ENCODE measurements at regions not wholly inside any gene's neighbourhood (a gene's known extent, or its start where the extent isn't known, plus 50 kb on each side); places are given as distances from the start of the nearest gene placed in this dataset.

DNA sequence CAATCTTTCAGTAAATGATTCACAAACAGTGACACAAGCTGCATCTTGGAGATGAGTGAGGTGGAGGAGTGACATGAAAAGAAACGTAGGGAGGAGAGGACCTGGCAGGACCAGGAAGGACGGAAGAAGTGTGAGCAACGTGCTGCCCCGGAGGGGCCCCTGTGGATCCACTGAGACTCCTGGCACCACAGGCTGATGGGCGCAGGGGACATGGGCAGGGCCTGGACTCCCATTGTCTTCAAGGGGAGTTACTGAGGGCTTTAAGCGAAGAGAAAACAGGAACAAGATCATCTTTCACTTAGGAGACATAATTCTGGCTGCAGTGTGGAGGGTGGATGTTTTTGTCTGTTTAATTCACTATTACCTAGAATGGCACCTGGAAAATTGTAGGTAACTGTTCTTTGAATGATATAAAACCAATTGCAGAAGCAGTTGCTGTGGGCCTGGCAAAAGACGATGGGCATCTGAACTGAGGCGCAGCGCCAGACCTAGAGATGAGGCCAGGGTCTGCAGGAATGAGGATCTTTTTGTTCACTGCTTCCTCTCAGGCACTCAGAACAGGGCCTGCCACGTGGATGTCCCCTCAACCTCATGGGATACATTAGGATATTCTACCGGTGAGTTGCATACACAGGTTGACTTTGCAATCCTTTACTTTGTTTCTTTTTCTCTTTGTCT lies 156.4 kb downstream of the TMEM18 start:
- H3K9ac ChIP-seq (ENCODE audit: control insufficient read depth, insufficient read depth, low read length) = no peak overlapping the region
- H3K27ac ChIP-seq (ENCODE audit: control insufficient read depth, insufficient read depth) = no peak overlapping the region
- FAIRE-seq (no peak), DNase-seq (ENCODE audit: low read depth, low spot score) (no peak), ATAC-seq (no peak)
- no peaks in the 10 kb centered on the region for H3K9me3 ChIP-seq (replicated peaks; ENCODE audit: control insufficient read depth, insufficient read depth, low read length)
- H3K4me3 ChIP-seq = no peak overlapping the region
- no peaks in the 10 kb centered on the region for H3K4me1 ChIP-seq (ENCODE audit: control insufficient read depth, insufficient read depth, low read length)
- no peak overlapping the region for H2AFZ ChIP-seq (ENCODE audit: control insufficient read depth, low read depth, low read length)
- H3K4me2 ChIP-seq (ENCODE audit: control insufficient read depth, insufficient read depth) = no peak overlapping the region
- no TSS peak for BruUV-seq (replicated peaks)
- no peaks in the 10 kb centered on the region for H4K20me1 ChIP-seq (ENCODE audit: control insufficient read depth, insufficient read depth)
- ChIA-PET POLR2A (no interaction called here), CTCF (no interaction called here), RAD21 (ENCODE audit: unreplicated experiment) (no interaction called here), SMC1A (ENCODE audit: uncharacterized antibody, unreplicated experiment) (no interaction called here)
- in situ Hi-C loops (cut with MboI) = no loop called here
- WGBS (ENCODE audit: insufficient coverage, insufficient replicate concordance, low lambda C conversion rate, missing lambda C conversion rate) = 55% methylated on average over 11 of the region's 11 CpGs
- no peaks in the 10 kb centered on the region for H3K36me3 ChIP-seq (ENCODE audit: control insufficient read depth in 2 of 2, insufficient read depth in 2 of 2, low read length in 1 of 2)
- intact Hi-C loops (cut with micrococcal nuclease; ENCODE audit: unreplicated experiment) = no loop called here
- no peaks in the 10 kb centered on the region for H3K79me2 ChIP-seq (ENCODE audit: control insufficient read depth, insufficient read depth, low read length)
- H3K27me3 ChIP-seq (replicated peaks in 1 of 2; ENCODE audit: control insufficient read depth in 2 of 2, insufficient read depth in 2 of 2, low read length in 1 of 2) = no peaks in the 10 kb centered on the region; a peak in 1 of 4 replicates
- TF ChIP-seq, protein P1, sequence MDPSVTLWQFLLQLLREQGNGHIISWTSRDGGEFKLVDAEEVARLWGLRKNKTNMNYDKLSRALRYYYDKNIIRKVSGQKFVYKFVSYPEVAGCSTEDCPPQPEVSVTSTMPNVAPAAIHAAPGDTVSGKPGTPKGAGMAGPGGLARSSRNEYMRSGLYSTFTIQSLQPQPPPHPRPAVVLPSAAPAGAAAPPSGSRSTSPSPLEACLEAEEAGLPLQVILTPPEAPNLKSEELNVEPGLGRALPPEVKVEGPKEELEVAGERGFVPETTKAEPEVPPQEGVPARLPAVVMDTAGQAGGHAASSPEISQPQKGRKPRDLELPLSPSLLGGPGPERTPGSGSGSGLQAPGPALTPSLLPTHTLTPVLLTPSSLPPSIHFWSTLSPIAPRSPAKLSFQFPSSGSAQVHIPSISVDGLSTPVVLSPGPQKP (IDR thresholded peaks at IDR 0.05; ENCODE audit: low read depth, low read length) = no peak
- TF ChIP-seq, protein P2, sequence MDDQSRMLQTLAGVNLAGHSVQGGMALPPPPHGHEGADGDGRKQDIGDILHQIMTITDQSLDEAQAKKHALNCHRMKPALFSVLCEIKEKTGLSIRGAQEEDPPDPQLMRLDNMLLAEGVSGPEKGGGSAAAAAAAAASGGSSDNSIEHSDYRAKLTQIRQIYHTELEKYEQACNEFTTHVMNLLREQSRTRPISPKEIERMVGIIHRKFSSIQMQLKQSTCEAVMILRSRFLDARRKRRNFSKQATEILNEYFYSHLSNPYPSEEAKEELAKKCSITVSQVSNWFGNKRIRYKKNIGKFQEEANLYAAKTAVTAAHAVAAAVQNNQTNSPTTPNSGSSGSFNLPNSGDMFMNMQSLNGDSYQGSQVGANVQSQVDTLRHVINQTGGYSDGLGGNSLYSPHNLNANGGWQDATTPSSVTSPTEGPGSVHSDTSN (IDR thresholded peaks at IDR 0.05; ENCODE audit: insufficient replicate concordance, low read depth, low read length) = no peak
- TF ChIP-seq, protein P3, sequence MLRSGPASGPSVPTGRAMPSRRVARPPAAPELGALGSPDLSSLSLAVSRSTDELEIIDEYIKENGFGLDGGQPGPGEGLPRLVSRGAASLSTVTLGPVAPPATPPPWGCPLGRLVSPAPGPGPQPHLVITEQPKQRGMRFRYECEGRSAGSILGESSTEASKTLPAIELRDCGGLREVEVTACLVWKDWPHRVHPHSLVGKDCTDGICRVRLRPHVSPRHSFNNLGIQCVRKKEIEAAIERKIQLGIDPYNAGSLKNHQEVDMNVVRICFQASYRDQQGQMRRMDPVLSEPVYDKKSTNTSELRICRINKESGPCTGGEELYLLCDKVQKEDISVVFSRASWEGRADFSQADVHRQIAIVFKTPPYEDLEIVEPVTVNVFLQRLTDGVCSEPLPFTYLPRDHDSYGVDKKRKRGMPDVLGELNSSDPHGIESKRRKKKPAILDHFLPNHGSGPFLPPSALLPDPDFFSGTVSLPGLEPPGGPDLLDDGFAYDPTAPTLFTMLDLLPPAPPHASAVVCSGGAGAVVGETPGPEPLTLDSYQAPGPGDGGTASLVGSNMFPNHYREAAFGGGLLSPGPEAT (IDR thresholded peaks at IDR 0.05; ENCODE audit: low read depth) = no peak
- TF ChIP-seq TAF1 (IDR thresholded peaks at IDR 0.05; ENCODE audit: borderline replicate concordance, low read depth, low read length) (no peak), MYB (IDR thresholded peaks at IDR 0.05; ENCODE audit: borderline replicate concordance, low read depth, low read length) (no peak), EED (IDR thresholded peaks at IDR 0.05; ENCODE audit: low read depth) (no peak), TBL1XR1 (IDR thresholded peaks at IDR 0.05; ENCODE audit: low read depth, low read length) (no peak), SUPT20H (IDR thresholded peaks at IDR 0.05; ENCODE audit: borderline replicate concordance, control insufficient read depth, low read depth, low read length) (no peak), STAT3 (IDR thresholded peaks at IDR 0.05; ENCODE audit: low read depth, low read length) (no peak), FOXM1 (IDR thresholded peaks at IDR 0.05; ENCODE audit: low read depth, low read length) (no peak), RFX5 (IDR thresholded peaks at IDR 0.05; ENCODE audit: low read depth, low read length) (no peak), IRF4 (IDR thresholded peaks at IDR 0.05; ENCODE audit: low read depth, low read length) (no peak), CBFB (IDR thresholded peaks at IDR 0.05; ENCODE audit: low read depth) (no peak), SMAD5 (IDR thresholded peaks at IDR 0.05; ENCODE audit: low read depth) (no peak)
- TF ChIP-seq, protein P4, sequence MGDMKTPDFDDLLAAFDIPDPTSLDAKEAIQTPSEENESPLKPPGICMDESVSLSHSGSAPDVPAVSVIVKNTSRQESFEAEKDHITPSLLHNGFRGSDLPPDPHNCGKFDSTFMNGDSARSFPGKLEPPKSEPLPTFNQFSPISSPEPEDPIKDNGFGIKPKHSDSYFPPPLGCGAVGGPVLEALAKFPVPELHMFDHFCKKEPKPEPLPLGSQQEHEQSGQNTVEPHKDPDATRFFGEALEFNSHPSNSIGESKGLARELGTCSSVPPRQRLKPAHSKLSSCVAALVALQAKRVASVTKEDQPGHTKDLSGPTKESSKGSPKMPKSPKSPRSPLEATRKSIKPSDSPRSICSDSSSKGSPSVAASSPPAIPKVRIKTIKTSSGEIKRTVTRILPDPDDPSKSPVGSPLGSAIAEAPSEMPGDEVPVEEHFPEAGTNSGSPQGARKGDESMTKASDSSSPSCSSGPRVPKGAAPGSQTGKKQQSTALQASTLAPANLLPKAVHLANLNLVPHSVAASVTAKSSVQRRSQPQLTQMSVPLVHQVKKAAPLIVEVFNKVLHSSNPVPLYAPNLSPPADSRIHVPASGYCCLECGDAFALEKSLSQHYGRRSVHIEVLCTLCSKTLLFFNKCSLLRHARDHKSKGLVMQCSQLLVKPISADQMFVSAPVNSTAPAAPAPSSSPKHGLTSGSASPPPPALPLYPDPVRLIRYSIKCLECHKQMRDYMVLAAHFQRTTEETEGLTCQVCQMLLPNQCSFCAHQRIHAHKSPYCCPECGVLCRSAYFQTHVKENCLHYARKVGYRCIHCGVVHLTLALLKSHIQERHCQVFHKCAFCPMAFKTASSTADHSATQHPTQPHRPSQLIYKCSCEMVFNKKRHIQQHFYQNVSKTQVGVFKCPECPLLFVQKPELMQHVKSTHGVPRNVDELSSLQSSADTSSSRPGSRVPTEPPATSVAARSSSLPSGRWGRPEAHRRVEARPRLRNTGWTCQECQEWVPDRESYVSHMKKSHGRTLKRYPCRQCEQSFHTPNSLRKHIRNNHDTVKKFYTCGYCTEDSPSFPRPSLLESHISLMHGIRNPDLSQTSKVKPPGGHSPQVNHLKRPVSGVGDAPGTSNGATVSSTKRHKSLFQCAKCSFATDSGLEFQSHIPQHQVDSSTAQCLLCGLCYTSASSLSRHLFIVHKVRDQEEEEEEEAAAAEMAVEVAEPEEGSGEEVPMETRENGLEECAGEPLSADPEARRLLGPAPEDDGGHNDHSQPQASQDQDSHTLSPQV (IDR thresholded peaks at IDR 0.05) = no peak

Data from GM12878 (cell line).